GM19035 (cell line): ENCODE measurements at regions not wholly inside any gene's neighbourhood (a gene's known extent, or its start where the extent isn't known, plus 50 kb on each side); places are given as distances from the start of the nearest gene placed in this dataset.
A peak's percentile ranks its signal among the peaks of the same experiment; 100 is the strongest.

Experiments
- ATAC-seq: cut with Tn5 transposase; IDR thresholded peaks from one replicate; pipeline ENCODE4 v1.9.1; 2021; ENCODE audit not compliant: unreplicated experiment

DNA sequence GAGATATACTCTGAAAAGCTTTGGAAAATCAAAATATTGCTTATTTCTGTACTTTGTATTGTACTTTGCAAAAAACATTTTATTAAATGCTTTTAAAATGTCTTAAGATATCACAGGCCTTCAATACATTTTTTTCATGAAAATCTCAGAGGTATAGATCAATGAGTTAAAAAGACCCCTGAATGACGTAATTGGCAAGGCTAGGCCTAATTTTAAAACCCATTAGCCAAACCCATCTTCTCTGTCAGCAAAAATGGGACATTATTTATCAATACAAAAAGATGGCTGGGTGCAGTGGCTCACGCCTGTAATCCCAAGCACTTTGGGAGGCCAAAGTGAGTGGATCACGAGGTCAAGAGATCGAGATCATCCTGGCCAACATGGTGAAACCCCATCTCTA, 84.8 kb upstream of the PAK5 start:
- no peak for ATAC-seq

DNA sequence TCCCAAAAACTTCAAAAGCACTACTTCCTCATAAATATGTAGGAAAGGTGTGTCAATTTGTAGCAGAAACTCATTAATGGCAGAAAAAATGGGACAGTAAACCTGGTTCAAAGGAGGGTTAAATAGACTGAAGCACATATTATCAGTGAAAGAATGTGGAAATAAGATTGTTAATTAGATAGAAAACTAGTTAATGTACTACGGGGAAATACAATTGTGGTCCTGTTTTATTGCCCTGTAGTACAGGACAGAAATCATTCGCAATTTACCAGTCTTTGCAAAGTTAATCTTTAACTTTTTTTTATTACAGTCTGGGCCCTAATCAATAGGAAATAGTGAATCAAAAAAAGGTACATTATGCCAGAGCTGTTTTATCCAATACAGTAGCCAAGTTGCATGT, 82.0 kb upstream of the PAK5 start:
- no peak for ATAC-seq

DNA sequence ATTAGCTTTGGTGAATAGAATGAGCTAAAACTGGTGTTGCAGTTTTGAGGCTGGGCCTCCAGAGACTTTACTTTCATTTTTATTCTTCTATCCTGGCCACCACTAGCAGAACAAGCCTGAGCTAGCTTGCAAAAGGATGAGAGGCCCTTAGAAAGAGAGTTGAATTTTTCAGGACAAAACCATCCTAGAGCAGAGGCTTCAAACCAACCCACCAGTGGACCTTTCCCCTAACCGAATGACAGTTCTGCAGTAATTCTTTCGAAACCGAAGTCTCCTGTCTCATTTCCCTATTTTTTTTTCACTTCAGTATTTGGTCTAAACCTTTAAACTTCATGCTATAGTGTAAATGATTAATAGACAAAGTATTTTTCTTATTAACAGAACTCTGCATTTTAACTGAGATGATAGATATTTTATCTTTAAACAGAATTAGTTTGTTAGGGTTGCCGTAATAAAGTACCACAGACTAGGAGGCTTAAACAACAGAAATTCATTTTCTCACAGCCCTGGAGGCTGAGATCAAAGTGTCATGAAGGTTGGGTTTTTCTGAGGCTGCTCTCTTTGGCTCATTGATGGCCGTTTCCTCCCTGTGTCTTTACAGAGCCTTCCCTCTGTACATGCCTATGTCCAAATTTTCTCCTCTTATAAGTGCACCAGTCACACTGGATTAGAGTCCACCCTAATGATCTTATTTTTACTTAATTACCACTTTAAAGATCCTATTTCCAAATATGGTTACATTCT, 80.6 kb upstream of the PAK5 start:
- peak; percentile 79 for ATAC-seq

DNA sequence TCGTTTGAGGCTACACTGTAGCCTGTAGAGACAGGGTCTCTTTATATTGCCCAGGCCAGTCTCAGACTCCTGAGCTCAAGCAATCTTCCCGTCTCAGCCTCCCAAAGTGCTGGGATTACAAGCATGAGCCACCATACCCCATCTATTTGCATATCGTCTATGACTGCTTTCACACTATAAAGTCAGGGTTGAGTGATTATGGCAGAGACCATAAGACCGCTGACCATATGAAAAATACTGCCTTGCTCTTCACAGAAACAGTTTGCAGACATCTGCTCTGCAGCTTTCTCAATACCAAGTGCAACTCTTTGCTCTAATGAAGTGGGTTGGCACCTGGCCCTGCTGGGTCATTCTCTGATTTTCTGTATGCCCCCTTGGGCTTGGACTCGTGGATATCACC, 79.5 kb upstream of the PAK5 start:
- ATAC-seq, result no peak

DNA sequence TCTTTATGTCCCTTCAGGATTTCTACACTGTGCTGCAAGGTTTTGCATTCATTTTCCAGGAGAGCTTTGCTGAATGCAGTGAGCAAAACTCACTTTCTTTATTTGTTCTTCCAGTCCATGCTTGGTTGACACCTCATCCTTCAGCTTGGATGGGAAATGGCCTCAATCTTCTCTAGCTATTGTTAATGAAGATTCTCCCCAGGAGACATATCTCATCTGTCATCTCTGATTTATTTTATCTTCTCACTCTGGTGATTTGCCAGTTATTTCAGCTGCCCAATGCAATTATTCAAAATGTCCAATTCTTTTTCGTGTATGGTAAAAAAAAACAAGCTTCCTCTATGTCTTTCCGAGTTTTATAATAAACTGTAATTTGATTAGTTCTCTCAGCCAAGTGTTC, 77.9 kb upstream of the PAK5 start:
- no peak for ATAC-seq

DNA sequence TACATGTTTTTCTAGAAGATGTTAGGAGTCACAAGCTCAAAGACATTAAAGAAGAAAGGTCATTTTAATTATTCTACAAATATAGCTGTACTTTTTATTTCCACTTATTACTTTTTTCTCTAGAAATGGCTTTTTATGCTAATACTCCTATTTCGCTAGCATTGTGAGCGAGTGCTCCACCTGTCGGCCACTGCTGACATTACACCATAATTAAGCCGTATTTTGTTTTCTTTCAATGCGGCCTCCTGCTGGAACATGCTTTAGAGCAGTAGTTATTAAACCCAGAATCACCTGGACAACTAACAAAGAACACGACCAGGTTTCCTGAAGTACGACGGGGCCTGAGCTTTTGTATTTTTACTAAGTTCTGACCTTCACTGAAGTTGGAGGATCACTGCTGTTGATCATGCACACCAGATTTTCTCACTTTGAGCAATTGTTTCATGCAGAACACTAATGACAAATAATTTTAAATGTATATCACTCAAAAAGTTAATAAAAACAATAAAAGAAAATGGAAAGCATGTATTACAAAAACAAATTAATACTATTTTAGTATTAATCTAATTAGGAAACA, 74.1 kb upstream of the PAK5 start:
- peak; percentile 74 for ATAC-seq

DNA sequence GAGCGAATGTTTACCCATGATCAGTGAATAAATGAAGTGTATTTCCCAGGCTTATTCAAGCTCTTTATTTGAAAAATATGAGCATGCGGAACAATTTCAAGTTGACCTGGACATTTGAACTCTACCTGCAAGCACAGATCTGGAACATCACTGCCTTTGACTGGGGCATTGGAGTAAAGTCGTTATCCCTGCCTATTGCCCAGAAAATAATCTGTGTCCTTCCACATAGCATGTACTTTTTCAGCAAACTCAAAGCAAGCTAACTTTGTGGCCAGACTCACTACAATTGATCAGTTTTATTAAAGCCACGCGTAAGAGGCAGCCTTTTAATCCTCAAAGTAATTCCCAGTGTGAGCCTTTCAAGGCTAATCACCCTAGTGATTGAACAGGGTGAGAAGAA, 73.4 kb upstream of the PAK5 start:
- ATAC-seq, result no peak

GRCh38 chr20:9911519-9911918, 72.6 kb upstream of the PAK5 start:
- no peak for ATAC-seq

DNA sequence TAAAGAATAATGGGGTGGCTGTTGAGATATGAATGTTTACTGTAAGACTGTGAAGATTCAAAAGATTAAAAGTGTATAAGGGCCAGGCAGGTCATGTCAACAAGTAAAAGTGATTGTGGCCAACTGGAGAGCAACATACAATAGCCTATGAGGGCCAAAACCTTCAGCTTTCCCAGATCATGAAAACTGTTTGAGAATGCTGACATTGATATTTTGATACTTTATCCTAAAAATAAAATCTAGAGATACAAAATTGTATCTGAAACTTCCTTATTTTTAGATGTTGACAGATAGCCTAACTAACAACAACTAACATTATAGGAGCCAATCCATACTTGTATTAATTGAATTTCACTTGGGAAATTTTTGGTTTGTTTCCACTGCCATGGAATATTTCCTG, 70.3 kb upstream of the PAK5 start:
- ATAC-seq, result no peak

GRCh38 chr20:9903048-9903655, 64.3 kb upstream of the PAK5 start:
- ATAC-seq, result no peak

- ATAC-seq, result no peak
These were observed 50.5 kb upstream of the PAK5 start for GRCh38 chr20:9889270-9889981.
